ENCODE measurements at regions not wholly inside any gene's neighbourhood (a gene's known extent, or its start where the extent isn't known, plus 50 kb on each side); places are given as distances from the start of the nearest gene placed in this dataset.
"Not testable (repeated sequence)": the region's sequence is repeated elsewhere in the genome, so short reads cannot be mapped to it uniquely, and the experiment has no call there.

DNA sequence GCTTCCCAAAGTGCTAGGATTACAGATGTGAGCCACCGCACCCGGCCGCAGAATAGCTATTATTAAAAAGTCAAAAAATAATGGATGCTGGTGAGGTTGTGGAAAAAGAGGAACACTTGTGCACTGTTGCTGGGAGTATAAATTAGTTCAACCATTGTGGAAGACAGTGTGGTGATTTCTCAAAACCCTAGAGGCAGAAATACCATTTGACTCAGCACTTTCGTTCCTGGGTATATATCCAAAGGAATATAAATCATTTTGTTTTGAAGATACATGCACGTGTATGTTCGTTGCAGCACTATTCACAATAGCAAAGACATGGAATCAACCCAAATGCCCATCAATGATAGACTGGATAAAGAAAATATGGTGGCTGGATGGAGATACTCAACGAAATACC, 132.1 kb upstream of the MED13 start:
- TF ChIP-seq CTCF (IDR thresholded peaks at IDR 0.05; ENCODE audit: poor library complexity); EZH2 (IDR thresholded peaks at IDR 0.05; ENCODE audit: borderline replicate concordance); EZH2phosphoT487 (IDR thresholded peaks at IDR 0.05; ENCODE audit: low read depth, severe bottlenecking, unreplicated experiment): not testable (repeated sequence)

All from hepatocyte (in vitro differentiated cells).